Thymus (tissue), 11 donors: ENCODE measurements at regions not wholly inside any gene's neighbourhood (a gene's known extent, or its start where the extent isn't known, plus 50 kb on each side); places are given as distances from the start of the nearest gene placed in this dataset.

Experiments
- DNase-seq, 9 donors: peaks; one replicate each; pipeline ENCODE4 v3.0.0-alpha.2; 2013; ENCODE audit warnings: low spot score in 9 of 9, low read depth in 6 of 9, missing footprints in 1 of 9
- H3K27ac ChIP-seq, 2 donors: one replicate each; pipeline ENCODE4 v1.5.1; 2013; ENCODE audit warnings: control low read depth in 1 of 2, low read depth in 1 of 2, low read length in 1 of 2, mild to moderate bottlenecking in 1 of 2, moderate library complexity in 1 of 2
- H3K27me3 ChIP-seq, 2 donors: one replicate each; pipeline ENCODE4 v1.5.1; 2013; ENCODE audit warnings: low read length in 1 of 2; ENCODE audit not compliant: control insufficient read depth in 2 of 2, insufficient read depth in 1 of 2
- H3K36me3 ChIP-seq, 2 donors: one replicate each; pipeline ENCODE4 v1.5.1; 2013; ENCODE audit warnings: low read length in 1 of 2, mild to moderate bottlenecking in 1 of 2, moderate library complexity in 1 of 2; ENCODE audit not compliant: control insufficient read depth in 2 of 2, insufficient read depth in 2 of 2
- H3K4me1 ChIP-seq, 2 donors: one replicate each; pipeline ENCODE4 v1.5.1; 2013; ENCODE audit warnings: low read length in 2 of 2; ENCODE audit not compliant: control insufficient read depth in 2 of 2, insufficient read depth in 2 of 2
- H3K4me3 ChIP-seq, 2 donors: one replicate each; pipeline ENCODE4 v1.5.1; 2013; ENCODE audit warnings: low read length in 2 of 2, control low read depth in 1 of 2, mild to moderate bottlenecking in 1 of 2
- H3K9me3 ChIP-seq, 2 donors: one replicate each; pipeline ENCODE4 v1.5.1; 2013; ENCODE audit warnings: low read length in 1 of 2, mild to moderate bottlenecking in 1 of 2; ENCODE audit not compliant: control insufficient read depth in 2 of 2, insufficient read depth in 1 of 2
- WGBS: extraction: QIAGEN DNeasy Blood & Tissue Kit; methylation state at CpG from one replicate; pipeline ENCODE4 v1.1.7; 2013; 5-methylcytosine and 5-hydroxymethylcytosine counted together
- donor health status: healthy.

DNA sequence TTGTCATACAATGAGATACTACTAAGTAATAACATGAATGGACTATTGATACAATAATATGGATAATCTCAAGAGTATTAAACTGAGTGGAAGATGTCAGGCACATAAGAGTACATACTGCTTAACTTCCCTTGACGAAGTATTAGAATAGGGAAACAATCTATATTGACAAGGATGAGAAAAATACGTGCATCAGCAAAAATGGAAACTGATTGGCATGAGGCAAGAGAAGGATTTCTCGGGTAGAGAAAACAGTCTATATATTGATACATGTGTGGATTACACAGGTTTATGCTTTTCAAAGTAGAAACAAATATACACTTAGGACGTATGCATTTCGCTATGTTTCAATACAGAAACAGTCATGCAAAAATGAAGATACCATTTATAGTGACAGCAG, 57.4 kb downstream of the PRR20E start:
- Histone ChIP-seq H3K27me3 (no peaks in the 10 kb centered on the region), H3K4me1 (no peaks in the 10 kb centered on the region), H3K36me3 (no peaks in the 10 kb centered on the region), H3K27ac (no peak overlapping the region), H3K9me3 (no peaks in the 10 kb centered on the region), H3K4me3 (no peak overlapping the region)
- 94% methylated on average over 5 of the region's 5 CpGs for WGBS
- DNase-seq, result no peak

- Histone ChIP-seq H3K27ac (no peak overlapping the region), H3K4me1 (no peaks in the 10 kb centered on the region), H3K36me3 (no peaks in the 10 kb centered on the region), H3K4me3 (no peak overlapping the region), H3K9me3 (no peaks in the 10 kb centered on the region), H3K27me3 (no peaks in the 10 kb centered on the region)
- WGBS, result 96% methylated on average over 2 of the region's 2 CpGs
- DNase-seq, result no peak
Observed at GRCh38 chr13:57250472-57250871, 83.5 kb downstream of the PRR20E start.

GRCh38 chr13:57253551-57253950, 86.6 kb downstream of the PRR20E start:
- Histone ChIP-seq H3K36me3 (no peaks in the 10 kb centered on the region), H3K9me3 (no peaks in the 10 kb centered on the region), H3K4me1 (no peaks in the 10 kb centered on the region), H3K27ac (no peak overlapping the region), H3K4me3 (no peak overlapping the region), H3K27me3 (no peaks in the 10 kb centered on the region)
- 70% methylated on average over 2 of the region's 2 CpGs for WGBS
- no peak for DNase-seq

DNA sequence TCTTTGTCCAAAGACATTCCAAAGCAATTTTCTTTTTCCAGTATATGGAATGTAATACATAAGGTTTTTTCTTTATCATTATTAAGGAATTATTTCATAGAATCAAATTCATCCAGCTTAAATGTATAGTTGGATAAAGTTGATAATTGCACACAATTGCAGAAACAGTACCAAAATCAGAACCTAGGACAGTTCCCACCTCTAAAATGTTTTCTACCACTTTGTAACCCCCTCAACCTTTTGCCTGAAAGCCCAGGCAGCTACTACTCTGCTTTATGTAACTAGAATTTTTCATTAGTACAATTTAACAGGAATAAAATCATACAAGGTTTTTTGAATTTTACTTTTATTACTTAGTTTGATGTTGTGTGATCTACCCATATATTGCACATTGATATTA, 98.0 kb downstream of the PRR20E start:
- no peaks in the 10 kb centered on the region for H3K27me3 ChIP-seq
- no peak overlapping the region for H3K27ac ChIP-seq
- no peak overlapping the region for H3K4me3 ChIP-seq
- no peaks in the 10 kb centered on the region for H3K36me3 ChIP-seq
- H3K9me3 ChIP-seq, result no peaks in the 10 kb centered on the region
- H3K4me1 ChIP-seq, result no peaks in the 10 kb centered on the region
- no peak for DNase-seq

DNA sequence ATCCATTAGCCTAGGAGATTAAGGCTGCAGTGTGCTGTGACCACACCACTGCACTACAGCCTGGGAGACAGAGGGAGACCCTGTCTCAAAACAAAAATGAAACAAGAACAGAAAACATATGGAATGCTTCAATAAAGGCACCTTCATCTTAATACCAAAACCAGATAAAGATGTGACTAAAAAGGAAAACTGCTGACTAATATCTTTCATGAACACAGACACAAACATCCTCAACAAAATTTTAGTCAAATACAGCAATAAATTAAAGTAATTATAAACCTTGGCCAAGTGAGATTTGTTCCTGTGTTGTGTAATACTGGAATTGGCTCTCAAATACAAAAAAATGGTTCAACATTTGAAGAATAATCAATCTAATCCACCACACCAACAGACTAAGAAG, 103.5 kb downstream of the PRR20E start:
- H3K27ac ChIP-seq, result no peak overlapping the region
- H3K4me1 ChIP-seq, result no peaks in the 10 kb centered on the region
- H3K4me3 ChIP-seq, result no peak overlapping the region
- H3K36me3 ChIP-seq, result no peaks in the 10 kb centered on the region
- H3K9me3 ChIP-seq, result no peaks in the 10 kb centered on the region
- no peak for DNase-seq
- H3K27me3 ChIP-seq, result no peaks in the 10 kb centered on the region

DNA sequence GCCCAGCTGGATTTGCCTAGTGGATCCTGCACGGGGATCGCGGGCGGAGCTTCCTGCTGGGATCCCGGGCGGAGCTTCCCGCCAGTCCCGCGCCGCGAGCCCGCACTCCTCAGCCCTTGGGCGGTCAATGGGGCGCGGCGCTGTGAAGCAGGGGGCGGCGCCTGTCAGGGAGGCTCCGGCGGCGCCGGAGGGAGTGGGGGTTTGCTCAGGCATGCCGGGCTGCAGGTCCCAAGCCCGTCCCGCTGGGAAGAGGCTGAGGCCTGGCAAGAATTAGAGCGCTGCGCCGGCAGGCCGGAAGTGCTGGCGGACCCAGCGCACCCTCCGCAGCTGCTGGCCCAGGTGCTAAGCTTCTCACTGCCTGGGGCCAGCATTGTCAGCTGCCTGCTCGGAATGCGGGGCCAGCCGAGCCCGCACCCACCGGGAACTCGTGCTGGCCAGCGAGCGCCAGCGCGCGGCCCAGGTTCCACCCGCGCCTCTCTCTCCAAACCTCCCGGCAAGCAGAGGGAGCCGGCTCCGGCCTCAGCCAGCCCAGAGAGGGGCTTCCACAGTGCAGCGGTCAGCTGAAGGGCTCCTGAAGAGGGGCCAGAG, 119.6 kb downstream of the PRR20E start:
- Histone ChIP-seq H3K4me3 (no peak overlapping the region), H3K36me3 (no peaks in the 10 kb centered on the region), H3K9me3 (peaks cover 0 to 14% of the 10 kb centered on the region in 2 donors), H3K27ac (no peak overlapping the region), H3K4me1 (no peaks in the 10 kb centered on the region), H3K27me3 (no peaks in the 10 kb centered on the region)
- no peak for DNase-seq
- WGBS, result 97% methylated on average over 49 of the region's 49 CpGs

GRCh38 chr13:57302604-57303003, 135.6 kb downstream of the PRR20E start:
- 89% methylated on average over 1 of the region's 1 CpG for WGBS
- no peaks in the 10 kb centered on the region for H3K9me3 ChIP-seq
- no peak for DNase-seq
- H3K27me3 ChIP-seq, result no peaks in the 10 kb centered on the region
- H3K4me3 ChIP-seq, result no peak overlapping the region
- no peaks in the 10 kb centered on the region for H3K4me1 ChIP-seq
- H3K36me3 ChIP-seq, result no peaks in the 10 kb centered on the region
- no peak overlapping the region for H3K27ac ChIP-seq

DNA sequence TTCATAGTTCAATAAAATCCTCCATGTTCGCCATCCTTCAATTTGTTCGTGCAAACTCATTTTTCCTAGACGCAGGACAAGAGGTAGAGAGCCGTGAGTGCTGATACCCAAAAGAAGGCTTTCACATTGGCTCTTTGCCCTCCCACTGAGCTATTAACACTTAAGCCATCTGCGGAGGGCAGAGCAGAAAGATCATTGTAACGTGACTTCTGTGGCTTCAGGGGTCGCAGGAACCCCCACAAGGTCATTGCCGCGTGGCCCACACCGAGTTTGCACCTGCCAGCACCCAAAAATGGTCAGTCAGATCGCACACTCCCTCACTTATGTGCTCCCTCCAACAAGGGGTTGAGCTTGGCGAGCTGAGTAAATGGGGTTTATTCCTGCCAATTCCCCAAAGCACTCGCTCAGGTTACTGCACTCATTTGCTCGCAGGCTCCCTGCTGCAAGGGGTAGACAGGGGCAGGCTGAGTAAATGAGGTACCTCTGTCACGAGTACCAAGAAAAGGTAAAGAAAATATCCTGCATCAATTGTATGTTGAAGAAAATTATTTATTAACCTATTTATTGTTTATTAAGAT, 144.1 kb downstream of the PRR20E start:
- H3K4me1 ChIP-seq, result no peaks in the 10 kb centered on the region
- no peaks in the 10 kb centered on the region for H3K36me3 ChIP-seq
- H3K27ac ChIP-seq, result no peak overlapping the region
- no peak overlapping the region for H3K4me3 ChIP-seq
- no peaks in the 10 kb centered on the region for H3K9me3 ChIP-seq
- no peaks in the 10 kb centered on the region for H3K27me3 ChIP-seq
- DNase-seq, result no peak
- 90% methylated on average over 15 of the region's 15 CpGs for WGBS

GRCh38 chr13:57314897-57315520, 148.0 kb downstream of the PRR20E start:
- no peak for DNase-seq
- Histone ChIP-seq H3K4me3 (no peak overlapping the region), H3K27me3 (no peaks in the 10 kb centered on the region), H3K36me3 (no peaks in the 10 kb centered on the region), H3K4me1 (no peaks in the 10 kb centered on the region), H3K9me3 (no peaks in the 10 kb centered on the region), H3K27ac (no peak overlapping the region)
- WGBS, result 93% methylated on average over 6 of the region's 6 CpGs
